ENCODE measurements at regions not wholly inside any gene's neighbourhood (a gene's known extent, or its start where the extent isn't known, plus 50 kb on each side); places are given as distances from the start of the nearest gene placed in this dataset.

DNA sequence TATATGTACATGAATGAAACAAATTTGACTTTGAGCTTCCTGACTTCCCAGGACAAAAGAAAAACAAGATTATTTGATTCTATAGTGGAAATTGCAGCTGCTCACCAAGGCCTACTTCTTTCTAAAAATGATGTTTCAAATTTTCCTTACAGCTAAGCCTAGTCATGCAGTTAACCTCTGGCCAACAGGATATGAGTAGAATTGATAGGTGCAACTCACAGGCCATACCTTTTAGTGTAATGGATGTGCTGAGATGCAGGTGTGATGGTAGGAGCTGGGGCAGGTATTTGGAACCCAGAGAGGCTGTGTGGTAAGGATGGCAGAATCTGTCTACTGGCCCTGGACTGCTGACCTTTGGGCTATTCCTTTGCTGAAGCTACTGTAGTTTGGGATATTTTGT, 230.9 kb upstream of the PREP start:
- H3K27me3 Mint-ChIP-seq (ENCODE audit: insufficient read depth, low read depth, poor library complexity), result no peaks in the 10 kb centered on the region
- H3K4me1 Mint-ChIP-seq, result no peaks in the 10 kb centered on the region
- H2AFZ ChIP-seq, result no peak overlapping the region
- H3K36me3 Mint-ChIP-seq (ENCODE audit: low read depth), result no peaks in the 10 kb centered on the region; the same call in 2 of the 3 replicates
- H3K4me1 ChIP-seq (ENCODE audit: insufficient read depth), result no peaks in the 10 kb centered on the region
- TF ChIP-seq, protein P1, sequence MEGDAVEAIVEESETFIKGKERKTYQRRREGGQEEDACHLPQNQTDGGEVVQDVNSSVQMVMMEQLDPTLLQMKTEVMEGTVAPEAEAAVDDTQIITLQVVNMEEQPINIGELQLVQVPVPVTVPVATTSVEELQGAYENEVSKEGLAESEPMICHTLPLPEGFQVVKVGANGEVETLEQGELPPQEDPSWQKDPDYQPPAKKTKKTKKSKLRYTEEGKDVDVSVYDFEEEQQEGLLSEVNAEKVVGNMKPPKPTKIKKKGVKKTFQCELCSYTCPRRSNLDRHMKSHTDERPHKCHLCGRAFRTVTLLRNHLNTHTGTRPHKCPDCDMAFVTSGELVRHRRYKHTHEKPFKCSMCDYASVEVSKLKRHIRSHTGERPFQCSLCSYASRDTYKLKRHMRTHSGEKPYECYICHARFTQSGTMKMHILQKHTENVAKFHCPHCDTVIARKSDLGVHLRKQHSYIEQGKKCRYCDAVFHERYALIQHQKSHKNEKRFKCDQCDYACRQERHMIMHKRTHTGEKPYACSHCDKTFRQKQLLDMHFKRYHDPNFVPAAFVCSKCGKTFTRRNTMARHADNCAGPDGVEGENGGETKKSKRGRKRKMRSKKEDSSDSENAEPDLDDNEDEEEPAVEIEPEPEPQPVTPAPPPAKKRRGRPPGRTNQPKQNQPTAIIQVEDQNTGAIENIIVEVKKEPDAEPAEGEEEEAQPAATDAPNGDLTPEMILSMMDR (conservative IDR thresholded peaks at IDR 0.05; ENCODE audit: low read depth in 2 of 2), result no peak
- TF ChIP-seq POLR2AphosphoS5 (IDR thresholded peaks at IDR 0.05; ENCODE audit: low read depth) (no peak), EZH2 (IDR thresholded peaks at IDR 0.05; ENCODE audit: low read depth, unreplicated experiment) (no peak)
- no peak overlapping the region for H3K27ac Mint-ChIP-seq
- peaks cover 39% of the 10 kb centered on the region for H3K9me2 ChIP-seq (ENCODE audit: insufficient read depth)
- no peaks in the 10 kb centered on the region for H3K27me3 ChIP-seq (ENCODE audit: insufficient read depth)
- H3K36me3 ChIP-seq (ENCODE audit: insufficient read depth), result no peaks in the 10 kb centered on the region
- no peak overlapping the region for H3K4me2 ChIP-seq
- H3F3A ChIP-seq (replicated peaks; ENCODE audit: low read depth), result no peaks in the 10 kb centered on the region
- no peak overlapping the region for H3K4me3 ChIP-seq
- DNase-seq (ENCODE audit: low spot score) (no peak), ATAC-seq (no peak)
- no peaks in the 10 kb centered on the region for H4K20me1 ChIP-seq (replicated peaks; ENCODE audit: insufficient read depth)
- H3K4me3 Mint-ChIP-seq, result no peak overlapping the region
- no peaks in the 10 kb centered on the region for H3K79me2 ChIP-seq (replicated peaks; ENCODE audit: insufficient read depth)
- H3K27ac ChIP-seq (ENCODE audit: low read depth), result no peak overlapping the region
- H3K9me3 Mint-ChIP-seq, result peaks cover 7% of the 10 kb centered on the region; the same call in 1 of the 3 replicates

DNA sequence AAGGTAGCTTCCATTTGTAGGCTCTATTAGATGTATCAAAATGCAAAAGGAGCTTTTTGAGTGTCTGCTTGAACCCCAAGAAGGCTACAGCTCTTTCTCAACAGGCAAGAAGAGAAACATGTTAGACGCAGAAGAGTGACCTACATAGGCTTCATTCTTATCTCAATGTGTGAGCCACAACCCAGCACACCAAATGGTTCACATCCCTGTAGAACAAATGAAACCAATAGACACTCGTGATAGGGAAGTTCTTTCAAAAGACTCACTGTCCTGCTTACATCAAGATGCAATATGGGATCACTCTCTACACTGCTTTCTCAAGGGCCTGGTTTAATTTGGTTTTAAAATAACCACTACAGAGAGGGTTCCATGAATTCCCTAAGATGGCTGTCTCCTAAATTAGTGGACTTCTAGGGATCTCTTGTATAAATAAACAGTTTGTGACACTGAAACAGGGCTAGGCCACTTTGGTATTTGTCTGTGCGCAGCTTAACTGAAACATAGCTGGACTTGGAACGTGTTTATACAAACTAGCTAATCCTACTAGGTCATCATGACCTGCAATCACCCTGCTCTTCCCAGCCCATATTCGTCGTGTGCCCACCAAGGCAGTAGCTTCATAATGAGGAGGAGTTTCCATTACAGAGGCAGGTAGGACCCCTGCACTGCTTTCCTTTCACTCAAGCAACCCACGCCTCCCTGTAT, 225.4 kb upstream of the PREP start:
- Mint-ChIP-seq H3K27me3 (ENCODE audit: insufficient read depth, low read depth, poor library complexity) (no peaks in the 10 kb centered on the region), H3K9me3 (peaks cover 7% of the 10 kb centered on the region; the same call in 1 of the 3 replicates), H3K4me3 (no peak overlapping the region), H3K36me3 (ENCODE audit: low read depth) (no peaks in the 10 kb centered on the region), H3K27ac (no peak overlapping the region), H3K4me1 (no peaks in the 10 kb centered on the region)
- H4K20me1 ChIP-seq (replicated peaks; ENCODE audit: insufficient read depth), result no peaks in the 10 kb centered on the region
- H3F3A ChIP-seq (replicated peaks; ENCODE audit: low read depth), result no peaks in the 10 kb centered on the region
- DNase-seq (ENCODE audit: low spot score), result no peak
- H3K4me1 ChIP-seq (ENCODE audit: insufficient read depth), result no peaks in the 10 kb centered on the region
- no peak overlapping the region for H3K27ac ChIP-seq (ENCODE audit: low read depth)
- no peak overlapping the region for H3K4me2 ChIP-seq
- no peak for ATAC-seq
- peak overlapping the region; percentile 14; the same call in 1 of the 2 replicates for H2AFZ ChIP-seq
- no peaks in the 10 kb centered on the region for H3K79me2 ChIP-seq (replicated peaks; ENCODE audit: insufficient read depth)
- peaks cover 19% of the 10 kb centered on the region for H3K9me2 ChIP-seq (ENCODE audit: insufficient read depth)
- H3K4me3 ChIP-seq, result no peak overlapping the region
- no peaks in the 10 kb centered on the region for H3K27me3 ChIP-seq (ENCODE audit: insufficient read depth)
- H3K36me3 ChIP-seq (ENCODE audit: insufficient read depth), result no peaks in the 10 kb centered on the region
- TF ChIP-seq, protein P2, sequence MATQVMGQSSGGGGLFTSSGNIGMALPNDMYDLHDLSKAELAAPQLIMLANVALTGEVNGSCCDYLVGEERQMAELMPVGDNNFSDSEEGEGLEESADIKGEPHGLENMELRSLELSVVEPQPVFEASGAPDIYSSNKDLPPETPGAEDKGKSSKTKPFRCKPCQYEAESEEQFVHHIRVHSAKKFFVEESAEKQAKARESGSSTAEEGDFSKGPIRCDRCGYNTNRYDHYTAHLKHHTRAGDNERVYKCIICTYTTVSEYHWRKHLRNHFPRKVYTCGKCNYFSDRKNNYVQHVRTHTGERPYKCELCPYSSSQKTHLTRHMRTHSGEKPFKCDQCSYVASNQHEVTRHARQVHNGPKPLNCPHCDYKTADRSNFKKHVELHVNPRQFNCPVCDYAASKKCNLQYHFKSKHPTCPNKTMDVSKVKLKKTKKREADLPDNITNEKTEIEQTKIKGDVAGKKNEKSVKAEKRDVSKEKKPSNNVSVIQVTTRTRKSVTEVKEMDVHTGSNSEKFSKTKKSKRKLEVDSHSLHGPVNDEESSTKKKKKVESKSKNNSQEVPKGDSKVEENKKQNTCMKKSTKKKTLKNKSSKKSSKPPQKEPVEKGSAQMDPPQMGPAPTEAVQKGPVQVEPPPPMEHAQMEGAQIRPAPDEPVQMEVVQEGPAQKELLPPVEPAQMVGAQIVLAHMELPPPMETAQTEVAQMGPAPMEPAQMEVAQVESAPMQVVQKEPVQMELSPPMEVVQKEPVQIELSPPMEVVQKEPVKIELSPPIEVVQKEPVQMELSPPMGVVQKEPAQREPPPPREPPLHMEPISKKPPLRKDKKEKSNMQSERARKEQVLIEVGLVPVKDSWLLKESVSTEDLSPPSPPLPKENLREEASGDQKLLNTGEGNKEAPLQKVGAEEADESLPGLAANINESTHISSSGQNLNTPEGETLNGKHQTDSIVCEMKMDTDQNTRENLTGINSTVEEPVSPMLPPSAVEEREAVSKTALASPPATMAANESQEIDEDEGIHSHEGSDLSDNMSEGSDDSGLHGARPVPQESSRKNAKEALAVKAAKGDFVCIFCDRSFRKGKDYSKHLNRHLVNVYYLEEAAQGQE (IDR thresholded peaks at IDR 0.05; ENCODE audit: unreplicated experiment), result no peak
- TF ChIP-seq, protein P1 (conservative IDR thresholded peaks at IDR 0.05; ENCODE audit: low read depth in 2 of 2), result no peak
- TF ChIP-seq, protein P3, sequence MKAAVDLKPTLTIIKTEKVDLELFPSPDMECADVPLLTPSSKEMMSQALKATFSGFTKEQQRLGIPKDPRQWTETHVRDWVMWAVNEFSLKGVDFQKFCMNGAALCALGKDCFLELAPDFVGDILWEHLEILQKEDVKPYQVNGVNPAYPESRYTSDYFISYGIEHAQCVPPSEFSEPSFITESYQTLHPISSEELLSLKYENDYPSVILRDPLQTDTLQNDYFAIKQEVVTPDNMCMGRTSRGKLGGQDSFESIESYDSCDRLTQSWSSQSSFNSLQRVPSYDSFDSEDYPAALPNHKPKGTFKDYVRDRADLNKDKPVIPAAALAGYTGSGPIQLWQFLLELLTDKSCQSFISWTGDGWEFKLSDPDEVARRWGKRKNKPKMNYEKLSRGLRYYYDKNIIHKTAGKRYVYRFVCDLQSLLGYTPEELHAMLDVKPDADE (IDR thresholded peaks at IDR 0.05), result no peak
- TF ChIP-seq CREB1 (CRISPR knock-in tag; IDR thresholded peaks at IDR 0.05; ENCODE audit: low read depth) (no peak), STAT1 (IDR thresholded peaks at IDR 0.05; ENCODE audit: unreplicated experiment) (no peak), NANOG (IDR thresholded peaks at IDR 0.05; ENCODE audit: borderline replicate concordance) (no peak)
